ENCODE measurements at regions not wholly inside any gene's neighbourhood (a gene's known extent, or its start where the extent isn't known, plus 50 kb on each side); places are given as distances from the start of the nearest gene placed in this dataset.

- Histone ChIP-seq H4K20me1 (ENCODE audit: insufficient read depth, low read length) (no peaks in the 10 kb centered on the region), H2AFZ (ENCODE audit: low read depth, low read length) (no peak overlapping the region), H3K4me3 (ENCODE audit: low read length) (no peak overlapping the region), H3K9ac (ENCODE audit: low read length) (no peak overlapping the region), H3K79me2 (ENCODE audit: low read length) (no peaks in the 10 kb centered on the region), H3K4me2 (ENCODE audit: low read length) (no peak overlapping the region), H3K27ac (ENCODE audit: low read length) (no peak overlapping the region), H3K4me1 (ENCODE audit: low read length) (peaks cover 7% of the 10 kb centered on the region; the same call in 1 of the 2 replicates), H3K9me3 (ENCODE audit: insufficient read depth, low read length) (no peaks in the 10 kb centered on the region), H3K36me3 (replicated peaks; ENCODE audit: low read depth, low read length) (no peaks in the 10 kb centered on the region), H3K27me3 (ENCODE audit: low read depth, low read length) (no peaks in the 10 kb centered on the region)
- TF ChIP-seq CTCF (IDR thresholded peaks at IDR 0.05; ENCODE audit: low read depth, low read length) (no peak), EZH2phosphoT487 (IDR thresholded peaks at IDR 0.05; ENCODE audit: low read depth) (no peak)
Measured at GRCh38 chr2:3965211-3965610, 261.8 kb downstream of the DCDC2C start.

GRCh38 chr2:3965953-3966352, 262.6 kb downstream of the DCDC2C start:
- Histone ChIP-seq H3K4me2 (ENCODE audit: low read length) (no peak overlapping the region), H3K4me1 (ENCODE audit: low read length) (peaks cover 7% of the 10 kb centered on the region; the same call in 1 of the 2 replicates), H4K20me1 (ENCODE audit: insufficient read depth, low read length) (no peaks in the 10 kb centered on the region), H3K27ac (ENCODE audit: low read length) (no peak overlapping the region), H3K36me3 (replicated peaks; ENCODE audit: low read depth, low read length) (no peaks in the 10 kb centered on the region), H3K79me2 (ENCODE audit: low read length) (no peaks in the 10 kb centered on the region), H3K4me3 (ENCODE audit: low read length) (no peak overlapping the region), H3K27me3 (ENCODE audit: low read depth, low read length) (no peaks in the 10 kb centered on the region), H3K9me3 (ENCODE audit: insufficient read depth, low read length) (no peaks in the 10 kb centered on the region), H3K9ac (ENCODE audit: low read length) (no peak overlapping the region), H2AFZ (ENCODE audit: low read depth, low read length) (no peak overlapping the region)
- TF ChIP-seq CTCF (IDR thresholded peaks at IDR 0.05; ENCODE audit: low read depth, low read length), result no peak
- no peak for TF ChIP-seq EZH2phosphoT487 (IDR thresholded peaks at IDR 0.05; ENCODE audit: low read depth)

DNA sequence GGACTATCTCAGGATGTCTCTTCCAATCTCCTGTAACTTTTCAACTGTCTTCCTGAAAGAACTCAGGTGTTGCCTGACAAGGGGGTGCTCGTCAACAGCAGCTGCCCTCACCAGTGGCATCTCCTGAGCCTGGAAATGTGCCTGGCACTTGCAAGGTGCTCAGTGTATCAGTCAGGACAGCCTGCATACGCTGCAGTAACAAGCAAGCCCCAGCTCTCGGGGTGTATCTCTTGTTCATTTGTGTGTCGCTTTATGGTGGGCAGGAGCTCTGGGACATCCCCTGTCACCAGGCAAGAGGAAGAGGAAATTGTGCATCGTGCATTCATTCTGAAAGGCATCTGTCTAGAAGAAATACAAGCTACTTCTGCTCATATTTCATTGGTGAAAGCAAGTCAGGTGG, 263.1 kb downstream of the DCDC2C start:
- H3K9me3 ChIP-seq (ENCODE audit: insufficient read depth, low read length), result no peaks in the 10 kb centered on the region
- TF ChIP-seq EZH2phosphoT487 (IDR thresholded peaks at IDR 0.05; ENCODE audit: low read depth) (no peak), CTCF (IDR thresholded peaks at IDR 0.05; ENCODE audit: low read depth, low read length) (no peak)

GRCh38 chr2:3968736-3969135, 265.4 kb downstream of the DCDC2C start:
- H3K4me3 ChIP-seq (ENCODE audit: low read length), result no peak overlapping the region
- H4K20me1 ChIP-seq (ENCODE audit: insufficient read depth, low read length), result no peaks in the 10 kb centered on the region

More for the DNA sequence above, 263.1 kb downstream of the DCDC2C start:
- H3K4me1 ChIP-seq (ENCODE audit: low read length), result peaks cover 7% of the 10 kb centered on the region; the same call in 1 of the 2 replicates
- H3K27me3 ChIP-seq (ENCODE audit: low read depth, low read length), result no peaks in the 10 kb centered on the region
- no peaks in the 10 kb centered on the region for H4K20me1 ChIP-seq (ENCODE audit: insufficient read depth, low read length)
- H3K9ac ChIP-seq (ENCODE audit: low read length), result no peak overlapping the region
- H3K4me2 ChIP-seq (ENCODE audit: low read length), result peak overlapping the region; percentile 8; the same call in 1 of the 2 replicates
- no peaks in the 10 kb centered on the region for H3K79me2 ChIP-seq (ENCODE audit: low read length)
- no peaks in the 10 kb centered on the region for H3K36me3 ChIP-seq (replicated peaks; ENCODE audit: low read depth, low read length)
- peak overlapping the region; percentile 17; the same call in 1 of the 2 replicates for H2AFZ ChIP-seq (ENCODE audit: low read depth, low read length)
- no peak overlapping the region for H3K4me3 ChIP-seq (ENCODE audit: low read length)
- H3K27ac ChIP-seq (ENCODE audit: low read length), result no peak overlapping the region

More at GRCh38 chr2:3968736-3969135, 265.4 kb downstream of the DCDC2C start:
- Histone ChIP-seq H3K9me3 (ENCODE audit: insufficient read depth, low read length) (no peaks in the 10 kb centered on the region), H3K4me2 (ENCODE audit: low read length) (no peak overlapping the region), H3K27ac (ENCODE audit: low read length) (no peak overlapping the region), H3K4me1 (ENCODE audit: low read length) (peaks cover 7% of the 10 kb centered on the region; the same call in 1 of the 2 replicates), H3K36me3 (replicated peaks; ENCODE audit: low read depth, low read length) (no peaks in the 10 kb centered on the region), H2AFZ (ENCODE audit: low read depth, low read length) (no peak overlapping the region), H3K79me2 (ENCODE audit: low read length) (no peaks in the 10 kb centered on the region), H3K9ac (ENCODE audit: low read length) (no peak overlapping the region), H3K27me3 (ENCODE audit: low read depth, low read length) (no peaks in the 10 kb centered on the region)
- TF ChIP-seq CTCF (IDR thresholded peaks at IDR 0.05; ENCODE audit: low read depth, low read length) (no peak), EZH2phosphoT487 (IDR thresholded peaks at IDR 0.05; ENCODE audit: low read depth) (no peak)

All from OCI-LY3 (cell line).